K562 (cell line): ENCODE measurements at regions not wholly inside any gene's neighbourhood (a gene's known extent, or its start where the extent isn't known, plus 50 kb on each side); places are given as distances from the start of the nearest gene placed in this dataset.

Experiments used
- ATAC-seq: fragments of 200-7000 bp; cut with Tn5 transposase; 3 replicates; pipeline ENCODE4 v1.9.1; 2020; ENCODE audit warnings: moderate library complexity
- BruUV-seq: library from RNA; stranded (reverse); fragments of 400-500 nt; replicated peaks from 2 replicates; lab custom pipeline; 2021; lab: Mats Ljungman, UMichigan
- CTCF ChIA-PET: fragments of 300-600 bp; formaldehyde crosslinking; extraction: SDS; loops from one replicate; lab custom pipeline; 2021; ENCODE audit warnings: low intra/inter-chr PET ratio; lab: Yijun Ruan, JAX
- POLR2A ChIA-PET: fragments of 300-600, 350-650 bp; sonication (Branson Sonifier 250); formaldehyde crosslinking; extraction: SDS; loops from one replicate; lab custom pipeline; 2021; ENCODE audit warnings: antibody characterized with exemption, inconsistent platforms; lab: Yijun Ruan, JAX
- DNase-seq, 4 experiments: peaks; one replicate each; pipeline versions ENCODE4 v3.0.0 to v3.0.0-alpha.2; 2011 to 2018; ENCODE audit warnings: low spot score in 3 of 4, mixed read lengths in 3 of 4; ENCODE audit errors: extremely low read depth in 1 of 4
- FAIRE-seq: peaks from 2 replicates; lab custom pipeline; 2011; peaks lifted over from hg19 to GRCh38; lab: Jason Lieb, UNC
- H2AFZ ChIP-seq: 2 replicates; pipeline ENCODE4 v1.6.0; 2011; ENCODE audit warnings: low read depth, low read length, control low read depth, inconsistent platforms
- H3K27ac ChIP-seq: fragments of 200-600 bp; 3 replicates; pipeline ENCODE4 v1.8.0; 2011; ENCODE audit warnings: low read depth, mild to moderate bottlenecking, control low read depth, inconsistent platforms, low read length, moderate library complexity, mixed read lengths; ENCODE audit errors: extremely low read depth
- H3K27me3 ChIP-seq, 2 experiments: fragments of 300-600 bp in 1 of 2; 2 replicates in 1 of 2; 3 replicates in 1 of 2; pipeline versions ENCODE4 v1.6.0 to v1.8.0; 2011; ENCODE audit warnings: inconsistent platforms in 2 of 2, low read length in 2 of 2, mild to moderate bottlenecking in 1 of 2, mixed read lengths in 1 of 2, moderate library complexity in 1 of 2; ENCODE audit not compliant: control insufficient read depth in 2 of 2, insufficient read depth in 2 of 2
- H3K36me3 ChIP-seq: fragments of 300-600 bp; 3 replicates; pipeline ENCODE4 v1.8.0; 2011; ENCODE audit warnings: mild to moderate bottlenecking, low read length, inconsistent platforms; ENCODE audit not compliant: control insufficient read depth, insufficient read depth
- H3K4me1 ChIP-seq, 2 experiments: fragments of 200-600 bp in 1 of 2; replicated peaks in 1 of 2; 2 replicates in 1 of 2; 3 replicates in 1 of 2; pipeline versions ENCODE4 v1.5.1 to v1.8.0; 2011; ENCODE audit warnings: inconsistent platforms in 2 of 2, low read length in 2 of 2, mild to moderate bottlenecking in 1 of 2, mixed read lengths in 1 of 2, moderate library complexity in 1 of 2; ENCODE audit not compliant: control insufficient read depth in 2 of 2, insufficient read depth in 2 of 2
- H3K4me2 ChIP-seq: 2 replicates; pipeline ENCODE4 v1.6.1; 2011; ENCODE audit warnings: low read length, control low read depth, inconsistent platforms, mixed read lengths; ENCODE audit not compliant: insufficient read depth
- H3K4me3 ChIP-seq: fragments of 200-600 bp; sonication (generic), shearing (Covaris generic); 2 replicates; pipeline ENCODE4 v1.5.1; 2016; ENCODE audit warnings: control low read depth, inconsistent platforms
- H3K79me2 ChIP-seq: fragments of 200-600 bp; 3 replicates; pipeline ENCODE4 v1.8.0; 2011; ENCODE audit warnings: low read length, inconsistent platforms; ENCODE audit not compliant: control insufficient read depth, insufficient read depth
- H3K9ac ChIP-seq, 2 experiments: 2 replicates each; pipeline versions ENCODE4 v1.6.0 to v1.6.1; 2011; ENCODE audit warnings: low read depth in 2 of 2, low read length in 2 of 2, control low read depth in 1 of 2, inconsistent platforms in 1 of 2, mild to moderate bottlenecking in 1 of 2, mixed read lengths in 1 of 2; ENCODE audit not compliant: insufficient read depth in 1 of 2
- H3K9me1 ChIP-seq: one replicate; pipeline ENCODE4 v1.6.0; 2011; ENCODE audit warnings: inconsistent platforms, mild to moderate bottlenecking, low read length, moderate library complexity; ENCODE audit not compliant: control insufficient read depth, insufficient read depth
- H3K9me3 ChIP-seq: replicated peaks from 2 replicates; pipeline ENCODE4 v1.5.1; 2011; ENCODE audit warnings: low read depth, low read length, inconsistent platforms; ENCODE audit not compliant: control insufficient read depth, insufficient read depth
- H4K20me1 ChIP-seq: replicated peaks from 2 replicates; pipeline ENCODE4 v1.6.1; 2011; ENCODE audit warnings: low read length, inconsistent platforms, mixed read lengths; ENCODE audit not compliant: control insufficient read depth, insufficient read depth
- CAMTA2 ChIP-seq: fragments of 250-450 bp; sonication (Bioruptor Pico); conservative IDR thresholded peaks from 2 replicates; pipeline ENCODE4 v1.5.1; 2022
- ELK3 ChIP-seq: fragments of 450-650 bp; formaldehyde crosslinking; IDR thresholded peaks from 2 replicates; pipeline ENCODE4 v1.4.0; 2020; ENCODE audit warnings: mild to moderate bottlenecking
- ESRRA ChIP-seq: fragments of 450-650 bp; IDR thresholded peaks from 2 replicates; pipeline ENCODE4 v1.6.1; 2014; ENCODE audit warnings: low read depth, mild to moderate bottlenecking, moderate library complexity, borderline replicate concordance
- FOS ChIP-seq: IDR thresholded peaks from 3 replicates; pipeline ENCODE4 v1.6.1; 2011; ENCODE audit not compliant: insufficient read length; ENCODE audit errors: extremely low read depth
- FOXM1 ChIP-seq, 2 experiments: fragments of 450-650 bp in 1 of 2; sonication (generic) in 1 of 2; formaldehyde crosslinking in 1 of 2; IDR thresholded peaks; 2 replicates each; pipeline versions ENCODE4 v1.6.1 to v1.9.0; 2017 to 2022; ENCODE audit warnings: low read depth in 2 of 2, mild to moderate bottlenecking in 2 of 2, missing genetic modification reagents in 1 of 2, moderate library complexity in 1 of 2
- FOXP4 ChIP-seq: sonication (generic); formaldehyde crosslinking; IDR thresholded peaks from 2 replicates; pipeline ENCODE4 v1.8.0; 2022; ENCODE audit warnings: mild to moderate bottlenecking, missing genetic modification reagents, borderline replicate concordance
- KAT7 ChIP-seq: sonication (generic); formaldehyde crosslinking; IDR thresholded peaks from 2 replicates; pipeline ENCODE4 v1.8.0; 2022; ENCODE audit warnings: missing genetic modification reagents, mild to moderate bottlenecking, borderline replicate concordance
- NCOA2 ChIP-seq, 2 experiments: fragments of 450-650 bp; IDR thresholded peaks; 2 replicates each; pipeline ENCODE4 v1.6.1; 2018; ENCODE audit warnings: mild to moderate bottlenecking in 2 of 2, moderate library complexity in 1 of 2; ENCODE audit not compliant: partially characterized antibody in 2 of 2
- NEUROD1 ChIP-seq: fragments of 150-350 bp; IDR thresholded peaks from 2 replicates; pipeline ENCODE4 v1.6.1; 2014; ENCODE audit warnings: borderline replicate concordance, low read length, low read depth; ENCODE audit not compliant: partially characterized antibody
- RBM22 ChIP-seq: fragments of 200-400 bp; formaldehyde crosslinking; IDR thresholded peaks from 2 replicates; pipeline ENCODE4 v1.6.1; 2018; ENCODE audit warnings: low read length, low read depth; ENCODE audit not compliant: poor library complexity, severe bottlenecking
- ZMIZ1 ChIP-seq, 2 experiments: fragments of 150-350 bp in 1 of 2; IDR thresholded peaks; 2 replicates each; pipeline ENCODE4 v1.6.1; 2012 to 2016; ENCODE audit warnings: low read depth in 2 of 2, low read length in 2 of 2, mild to moderate bottlenecking in 1 of 2, moderate library complexity in 1 of 2
- WGBS: fragments of 100-300 bp; shearing (Covaris generic); methylation state at CpG from one replicate; pipeline ENCODE4 v1.1.6; 2016; ENCODE audit warnings: low coverage, mixed read lengths; ENCODE audit not compliant: insufficient coverage; ENCODE audit errors: missing lambda C conversion rate; 5-methylcytosine and 5-hydroxymethylcytosine counted together
- in situ Hi-C: fragments of 300-500 bp; cut with MboI; formaldehyde crosslinking; loops from 4 replicates; pipeline ENCODE4 v1.15.0; 2018; ENCODE audit warnings: inconsistent platforms, mixed read lengths
- intact Hi-C: fragments of 100-400 bp; cut with micrococcal nuclease; formaldehyde crosslinking; loops from 2 replicates; pipeline ENCODE4 v1.14.2; 2022

GRCh38 chr22:47248925-47249324 is 486.5 kb downstream of the TBC1D22A start:
- in situ Hi-C loops: no loop called here
- Histone ChIP-seq H2AFZ (no peak overlapping the region), H3K4me2 (no peak overlapping the region), H3K4me1 (no peaks in the 10 kb centered on the region), H3K9me1 (no peaks in the 10 kb centered on the region), H3K79me2 (no peaks in the 10 kb centered on the region), H3K4me3 (no peak overlapping the region)
- POLR2A ChIA-PET: interaction anchor here (0.6 kb wide), 1 partner anchor 35 kb away, joined by 3 read pairs; no protein-coding TSS in a partner anchor
- DNase-seq: no peak
- TF ChIP-seq ESRRA (no peak), FOXP4 (CRISPR knock-in tag) (no peak), ZMIZ1 (IDR thresholded peaks at IDR 0.05; ENCODE audit: low read depth in 2 of 2, low read length in 2 of 2) (no peak), NCOA2 (IDR thresholded peaks at IDR 0.05; ENCODE audit: partially characterized antibody in 2 of 2) (no peak), FOS (no peak), KAT7 (no peak), FOXM1 (IDR thresholded peaks at IDR 0.05; ENCODE audit: low read depth) (no peak), FOXM1 (CRISPR knock-in tag; IDR thresholded peaks at IDR 0.05; ENCODE audit: low read depth) (no peak), NEUROD1 (no peak), CAMTA2 (no peak), ELK3 (CRISPR knock-in tag) (no peak), RBM22 (no peak)
- TF ChIP-seq, all 486 proteins: peak for 0
- H3K27ac ChIP-seq: no peak overlapping the region
- WGBS: 0% methylated on average over 3 of the region's 4 CpGs
- H3K9me3 ChIP-seq: no peaks in the 10 kb centered on the region
- ATAC-seq: no peak
- CTCF ChIA-PET: no interaction called here
- no peaks in the 10 kb centered on the region; the same call in 1 of the 2 replicates for H4K20me1 ChIP-seq
- FAIRE-seq: no peak
- BruUV-seq: no TSS peak
- no peaks in the 10 kb centered on the region for H3K36me3 ChIP-seq
- no peak overlapping the region for H3K9ac ChIP-seq
- intact Hi-C loops: no loop called here
- peaks cover 0 to 9% of the 10 kb centered on the region in 2 experiments; a peak in 2 of 5 replicates for H3K27me3 ChIP-seq
